H1 (cell line): ENCODE measurements at regions not wholly inside any gene's neighbourhood (a gene's known extent, or its start where the extent isn't known, plus 50 kb on each side); places are given as distances from the start of the nearest gene placed in this dataset.

Experiments
- CTCF ChIA-PET: fragments of 300-600 bp; sonication (Branson Sonifier 250); formaldehyde crosslinking; loops from one replicate; lab custom pipeline; 2021; ENCODE audit not compliant: partially characterized antibody; lab: Charles Lee
- POLR2A ChIA-PET: fragments of 300-600 bp; sonication (Branson Sonifier 250); formaldehyde crosslinking; loops from one replicate; lab custom pipeline; 2021; ENCODE audit warnings: inconsistent platforms; ENCODE audit not compliant: partially characterized antibody; lab: Charles Lee
- DNase-seq, 2 experiments: peaks; one replicate each; pipeline versions ENCODE4 v3.0.0 to v3.0.0-alpha.2; 2010 to 2022; ENCODE audit warnings: low spot score in 2 of 2, low read depth in 1 of 2, mixed read lengths in 1 of 2
- FAIRE-seq: peaks from 2 replicates; lab custom pipeline; 2011; peaks lifted over from hg19 to GRCh38; lab: Jason Lieb, UNC
- H2AFZ ChIP-seq: 2 replicates; pipeline ENCODE4 v1.8.1; 2012; ENCODE audit warnings: low read length, inconsistent platforms
- H2AK5ac ChIP-seq: 2 replicates; pipeline ENCODE4 v1.6.1; 2013; ENCODE audit warnings: low read depth, low read length
- H2BK120ac ChIP-seq: replicated peaks from 2 replicates; pipeline ENCODE3; 2013; ENCODE audit warnings: low read depth, low read length, inconsistent platforms
- H2BK12ac ChIP-seq: 2 replicates; pipeline ENCODE4 v1.6.1; 2013; ENCODE audit warnings: low read depth, low read length
- H2BK15ac ChIP-seq: 2 replicates; pipeline ENCODE4 v1.6.1; 2013; ENCODE audit warnings: low read length
- H2BK20ac ChIP-seq: 2 replicates; pipeline ENCODE4 v1.6.1; 2013; ENCODE audit warnings: low read length
- H2BK5ac ChIP-seq: 2 replicates; pipeline ENCODE4 v1.6.1; 2013; ENCODE audit warnings: low read depth, low read length
- H3K14ac ChIP-seq: 2 replicates; pipeline ENCODE4 v1.6.1; 2013; ENCODE audit warnings: inconsistent platforms; ENCODE audit not compliant: insufficient read length
- H3K18ac ChIP-seq: 2 replicates; pipeline ENCODE4 v1.6.1; 2013; ENCODE audit warnings: low read length; ENCODE audit errors: extremely low read depth
- H3K23ac ChIP-seq: 2 replicates; pipeline ENCODE4 v1.6.1; 2013; ENCODE audit warnings: inconsistent platforms; ENCODE audit not compliant: insufficient read length
- H3K23me2 ChIP-seq: 2 replicates; pipeline ENCODE4 v1.6.1; 2013; ENCODE audit warnings: low read depth, low read length
- H3K27ac ChIP-seq: 2 replicates; pipeline ENCODE4 v1.6.1; 2011; ENCODE audit warnings: low read depth, low read length, inconsistent platforms
- H3K27me3 ChIP-seq, 4 experiments: replicated peaks in 1 of 4; 1 replicate in 1 of 4; 2 replicates in 3 of 4; pipeline versions ENCODE4 v1.6.1 to v1.8.1; 2011 to 2013; ENCODE audit warnings: low read length in 3 of 4, mild to moderate bottlenecking in 3 of 4, inconsistent platforms in 2 of 4, mixed read lengths in 2 of 4, moderate library complexity in 1 of 4; ENCODE audit not compliant: control insufficient read depth in 3 of 4, insufficient read depth in 3 of 4; ENCODE audit errors: extremely low read depth in 1 of 4
- H3K36me3 ChIP-seq, 4 experiments: 2 replicates each; pipeline versions ENCODE4 v1.6.1 to v1.8.1; 2011 to 2013; ENCODE audit warnings: mild to moderate bottlenecking in 4 of 4, low read length in 3 of 4, moderate library complexity in 2 of 4, control low read depth in 1 of 4, inconsistent platforms in 1 of 4; ENCODE audit not compliant: insufficient read depth in 4 of 4, control insufficient read depth in 2 of 4
- H3K4ac ChIP-seq: replicated peaks from 2 replicates; pipeline ENCODE3; 2013; ENCODE audit warnings: low read length, low read depth, mixed read lengths, inconsistent platforms; ENCODE audit not compliant: insufficient read length
- H3K4me1 ChIP-seq, 4 experiments: replicated peaks in 1 of 4; 1 replicate in 1 of 4; 2 replicates in 3 of 4; pipeline versions ENCODE4 v1.6.1 to v1.8.1; 2011 to 2013; ENCODE audit warnings: low read length in 3 of 4, inconsistent platforms in 2 of 4, mixed read lengths in 1 of 4; ENCODE audit not compliant: insufficient read depth in 4 of 4, control insufficient read depth in 3 of 4
- H3K4me2 ChIP-seq, 2 experiments: 2 replicates each; pipeline versions ENCODE4 v1.6.1 to v1.8.1; 2011 to 2013; ENCODE audit warnings: low read depth in 2 of 2, low read length in 2 of 2, control low read depth in 1 of 2, inconsistent platforms in 1 of 2, mild to moderate bottlenecking in 1 of 2; ENCODE audit not compliant: insufficient read depth in 1 of 2
- H3K4me3 ChIP-seq, 4 experiments: fragments of 200-600, 300-600 bp in 1 of 4; sonication (generic), shearing (Covaris generic), sonication (Bioruptor Twin) in 1 of 4; 2 replicates each; pipeline versions ENCODE4 v1.5.1 to v1.8.1; 2011 to 2016; ENCODE audit warnings: low read length in 4 of 4, low read depth in 3 of 4, control low read depth in 2 of 4, inconsistent platforms in 2 of 4, mild to moderate bottlenecking in 2 of 4, mixed read lengths in 1 of 4, moderate library complexity in 1 of 4; ENCODE audit not compliant: insufficient read depth in 2 of 4; ENCODE audit errors: extremely low read depth in 1 of 4
- H3K56ac ChIP-seq: replicated peaks from 2 replicates; pipeline ENCODE3; 2013; ENCODE audit warnings: low read depth, mild to moderate bottlenecking, mixed read lengths, low read length, inconsistent platforms; ENCODE audit not compliant: insufficient read length
- H3K79me1 ChIP-seq: 2 replicates; pipeline ENCODE4 v1.6.1; 2013; ENCODE audit warnings: low read depth, low read length, control low read depth
- H3K79me2 ChIP-seq, 2 experiments: 2 replicates each; pipeline versions ENCODE4 v1.6.1 to v1.8.1; 2012 to 2013; ENCODE audit warnings: low read length in 2 of 2, mild to moderate bottlenecking in 2 of 2, inconsistent platforms in 1 of 2; ENCODE audit not compliant: insufficient read depth in 2 of 2, control insufficient read depth in 1 of 2
- H3K9ac ChIP-seq, 4 experiments: replicated peaks in 1 of 4; 1 replicate in 1 of 4; 2 replicates in 3 of 4; pipeline versions ENCODE4 v1.6.1 to v1.8.1; 2011 to 2013; ENCODE audit warnings: low read depth in 3 of 4, low read length in 3 of 4, control low read depth in 2 of 4, mild to moderate bottlenecking in 2 of 4, moderate library complexity in 2 of 4, inconsistent platforms in 1 of 4; ENCODE audit errors: extremely low read depth in 1 of 4
- H3K9me3 ChIP-seq, 2 experiments: 2 replicates each; pipeline versions ENCODE4 v1.6.1 to v1.8.1; 2012 to 2013; ENCODE audit warnings: mild to moderate bottlenecking in 2 of 2, moderate library complexity in 2 of 2, control low read depth in 1 of 2, inconsistent platforms in 1 of 2, low read depth in 1 of 2, low read length in 1 of 2, mixed read lengths in 1 of 2; ENCODE audit not compliant: insufficient read depth in 2 of 2
- H4K20me1 ChIP-seq, 2 experiments: replicated peaks in 1 of 2; 2 replicates each; pipeline versions ENCODE3 to v1.8.1; 2011 to 2013; ENCODE audit warnings: inconsistent platforms in 2 of 2, low read length in 2 of 2, mild to moderate bottlenecking in 1 of 2; ENCODE audit not compliant: insufficient read depth in 2 of 2, control insufficient read depth in 1 of 2
- H4K5ac ChIP-seq: 2 replicates; pipeline ENCODE4 v1.6.1; 2013; ENCODE audit warnings: low read length, low read depth, mixed read lengths, inconsistent platforms; ENCODE audit not compliant: insufficient read length
- H4K8ac ChIP-seq: 2 replicates; pipeline ENCODE4 v1.8.0; 2013; ENCODE audit warnings: mild to moderate bottlenecking, moderate library complexity, low read length, inconsistent platforms; ENCODE audit not compliant: insufficient read depth; ENCODE audit errors: extremely low read depth
- H4K91ac ChIP-seq: replicated peaks from 2 replicates; pipeline ENCODE3; 2013; ENCODE audit warnings: low read length, mixed read lengths, inconsistent platforms; ENCODE audit not compliant: insufficient read length
- EZH2 ChIP-seq: fragments of 200-600 bp; sonication (generic); IDR thresholded peaks from 2 replicates; pipeline ENCODE4 v1.7.1; 2012; ENCODE audit warnings: low read depth, mild to moderate bottlenecking, moderate library complexity, low read length, inconsistent platforms; ENCODE audit not compliant: severe bottlenecking
- NRF1 ChIP-seq: IDR thresholded peaks from 2 replicates; pipeline ENCODE4 v1.6.1; 2011; ENCODE audit warnings: mild to moderate bottlenecking, low read depth, low read length, improper control_type of control experiment
- SP2 ChIP-seq: IDR thresholded peaks from 2 replicates; pipeline ENCODE4 v1.6.1; 2012; ENCODE audit warnings: mild to moderate bottlenecking, low read length, inconsistent platforms
- TBP ChIP-seq: IDR thresholded peaks from 2 replicates; pipeline ENCODE4 v1.6.1; 2011; ENCODE audit warnings: low read depth, low read length, improper control_type of control experiment
- WGBS, 2 experiments: shearing (Covaris generic) in 1 of 2; methylation state at CpG; one replicate each; pipeline versions ENCODE4 v1.1.6 to v1.1.7; 2013 to 2015; ENCODE audit warnings: low lambda C conversion rate in 2 of 2, mixed read lengths in 2 of 2, inconsistent platforms in 1 of 2, low coverage in 1 of 2, missing lambda C conversion rate in 1 of 2; ENCODE audit not compliant: insufficient replicate concordance in 2 of 2, insufficient coverage in 1 of 2, insufficient read length in 1 of 2; ENCODE audit errors: extremely low coverage in 1 of 2, missing lambda C conversion rate in 1 of 2; 5-methylcytosine and 5-hydroxymethylcytosine counted together

GRCh38 chr10:9215121-9215520 is 1160.6 kb downstream of the GATA3 start:
- Histone ChIP-seq H2AFZ (no peak overlapping the region), H3K27ac (no peak overlapping the region), H2BK12ac (no peak overlapping the region), H2AK5ac (no peak overlapping the region), H3K27me3 (no peaks in the 10 kb centered on the region), H4K20me1 (no peaks in the 10 kb centered on the region), H3K79me1 (no peaks in the 10 kb centered on the region), H3K4me2 (no peak overlapping the region), H3K23ac (no peak overlapping the region), H3K4ac (no peak overlapping the region), H3K4me1 (no peaks in the 10 kb centered on the region; a peak in 1 of 7 replicates), H2BK20ac (no peak overlapping the region), H4K8ac (no peak overlapping the region), H3K9ac (no peak overlapping the region), H3K36me3 (no peaks in the 10 kb centered on the region), H3K56ac (no peak overlapping the region), H3K9me3 (no peaks in the 10 kb centered on the region), H3K18ac (no peak overlapping the region), H2BK120ac (no peak overlapping the region), H3K14ac (no peak overlapping the region), H2BK15ac (no peak overlapping the region), H2BK5ac (no peak overlapping the region), H3K23me2 (no peaks in the 10 kb centered on the region), H4K91ac (no peak overlapping the region), H3K4me3 (no peak overlapping the region), H3K79me2 (no peaks in the 10 kb centered on the region), H4K5ac (no peak overlapping the region)
- TF ChIP-seq EZH2 (no peak), TBP (no peak), SP2 (no peak), NRF1 (no peak)
- ChIA-PET POLR2A (no interaction called here), CTCF (no interaction called here)
- no peak for FAIRE-seq
- no peak for DNase-seq
- 88% methylated on average over 2 of the region's 2 CpGs; no CpG with 5 or more reads in 1 of the 2 experiments for WGBS, 2 experiments
